T47D (cell line): ENCODE measurements at regions not wholly inside any gene's neighbourhood (a gene's known extent, or its start where the extent isn't known, plus 50 kb on each side); places are given as distances from the start of the nearest gene placed in this dataset.
"Not testable (repeated sequence)": the region's sequence is repeated elsewhere in the genome, so short reads cannot be mapped to it uniquely, and the experiment has no call there.

Experiments
- DNase-seq, 2 experiments: peaks; one replicate each; pipeline versions ENCODE4 v3.0.0 to v3.0.0-alpha.2; 2011 to 2012; ENCODE audit warnings: low read depth in 1 of 2, low spot score in 1 of 2
- JUND ChIP-seq: IDR thresholded peaks from 2 replicates; pipeline ENCODE4 v1.6.1; 2012; ENCODE audit warnings: low read depth
- in situ Hi-C: cut with HindIII; loops from 2 replicates; pipeline ENCODE4 v1.10.0; 2016; ENCODE audit warnings: low sequenced_read_pairs, low pct_unique_long_range_greater_than_20kb

- in situ Hi-C loops: no loop called here
- TF ChIP-seq JUND: no peak
- no peak for DNase-seq
These were observed 73.4 kb upstream of the SRSF6 start for GRCh38 chr20:43384101-43384940.

GRCh38 chr20:43383026-43383795 is 74.5 kb upstream of the SRSF6 start:
- TF ChIP-seq JUND: no peak
- in situ Hi-C loops: no loop called here
- DNase-seq: no peak

- DNase-seq, in situ Hi-C loops: not testable (repeated sequence)
These were observed 75.6 kb upstream of the SRSF6 start for GRCh38 chr20:43382135-43382534.

GRCh38 chr20:43381533-43381932 is 76.2 kb upstream of the SRSF6 start:
- in situ Hi-C loops, DNase-seq: not testable (repeated sequence)

- no peak for DNase-seq
- no peak for TF ChIP-seq JUND
- in situ Hi-C loops: no loop called here
These were observed 78.3 kb upstream of the SRSF6 start for GRCh38 chr20:43379239-43379917.

- no peak for DNase-seq
- in situ Hi-C loops: no loop called here
- no peak for TF ChIP-seq JUND
These were observed 80.9 kb upstream of the SRSF6 start for GRCh38 chr20:43376831-43377230.

- TF ChIP-seq JUND: no peak
- in situ Hi-C loops: no loop called here
- no peak for DNase-seq
These were observed 82.1 kb upstream of the SRSF6 start for GRCh38 chr20:43375591-43375990.

- no peak for TF ChIP-seq JUND
These were observed 85.6 kb upstream of the SRSF6 start for GRCh38 chr20:43372051-43372450.

GRCh38 chr20:43365691-43366090 is 92.0 kb upstream of the SRSF6 start:
- DNase-seq: no peak
- no peak for TF ChIP-seq JUND
- in situ Hi-C loops: no loop called here

More at GRCh38 chr20:43372051-43372450, 85.6 kb upstream of the SRSF6 start:
- in situ Hi-C loops: no loop called here
- DNase-seq: no peak

GRCh38 chr20:43364001-43364400 is 93.7 kb upstream of the SRSF6 start:
- in situ Hi-C loops: no loop called here
- no peak for DNase-seq
- TF ChIP-seq JUND: no peak

- in situ Hi-C loops: no loop called here
- DNase-seq: no peak
- TF ChIP-seq JUND: no peak
These were observed 94.2 kb upstream of the SRSF6 start for GRCh38 chr20:43363506-43363905.

GRCh38 chr20:43361526-43361925 is 96.2 kb upstream of the SRSF6 start:
- TF ChIP-seq JUND: no peak
- in situ Hi-C loops: no loop called here

GRCh38 chr20:43360016-43360415 is 97.7 kb upstream of the SRSF6 start:
- in situ Hi-C loops: no loop called here
- TF ChIP-seq JUND: no peak
- DNase-seq: no peak

More at GRCh38 chr20:43361526-43361925, 96.2 kb upstream of the SRSF6 start:
- DNase-seq: no peak
